GM19238 (cell line): ENCODE measurements at regions not wholly inside any gene's neighbourhood (a gene's known extent, or its start where the extent isn't known, plus 50 kb on each side); places are given as distances from the start of the nearest gene placed in this dataset.

Source experiments
- DNase-seq: peaks from one replicate; pipeline ENCODE4 v3.0.0; 2011; ENCODE audit warnings: low spot score; ENCODE audit not compliant: insufficient read length

GRCh38 chr11:92902417-92902816 is 67.0 kb upstream of the MTNR1B start:
- DNase-seq: no peak

- no peak for DNase-seq
Measured at GRCh38 chr11:92907671-92908070, 61.8 kb upstream of the MTNR1B start.

GRCh38 chr11:92909214-92909613 is 60.2 kb upstream of the MTNR1B start:
- DNase-seq: no peak

GRCh38 chr11:92911478-92911877 is 58.0 kb upstream of the MTNR1B start:
- DNase-seq: no peak

GRCh38 chr11:92915551-92915950 is 53.9 kb upstream of the MTNR1B start:
- DNase-seq: no peak

- no peak for DNase-seq
Measured at GRCh38 chr11:92916299-92916698, 53.2 kb upstream of the MTNR1B start.

- no peak for DNase-seq
Measured at GRCh38 chr11:92917927-92918326, 51.5 kb upstream of the MTNR1B start.

GRCh38 chr11:92919048-92919447 is 50.4 kb upstream of the MTNR1B start:
- DNase-seq: no peak
